GM12878 (cell line): ENCODE measurements at regions not wholly inside any gene's neighbourhood (a gene's known extent, or its start where the extent isn't known, plus 50 kb on each side); places are given as distances from the start of the nearest gene placed in this dataset.

ENCODE experiments used
- ATAC-seq: fragments of 200-7000 bp; cut with Tn5 transposase; 3 replicates; pipeline ENCODE4 v1.9.1; 2020; ENCODE audit warnings: mild to moderate bottlenecking, moderate library complexity
- BruUV-seq: library from RNA; stranded (reverse); fragments of 400-500 nt; replicated peaks from 2 replicates; lab custom pipeline; 2021; lab: Mats Ljungman, UMichigan
- CTCF ChIA-PET: fragments of 300-600 bp; sonication (Branson Sonifier 250); formaldehyde crosslinking; extraction: SDS; loops from one replicate; lab custom pipeline; 2021; ENCODE audit warnings: inconsistent platforms; lab: Yijun Ruan, JAX
- POLR2A ChIA-PET: fragments of 350-600 bp; formaldehyde crosslinking; extraction: SDS; loops from one replicate; lab custom pipeline; 2021; ENCODE audit warnings: inconsistent platforms; lab: Charles Lee
- RAD21 ChIA-PET: fragments of 300-600 bp; sonication (Branson Sonifier 250); formaldehyde crosslinking; loops from one replicate; lab custom pipeline; 2023; ENCODE audit warnings: antibody characterized with exemption; ENCODE audit not compliant: unreplicated experiment; lab: Charles Lee
- SMC1A ChIA-PET: fragments of 300-600 bp; sonication (Branson Sonifier 250); formaldehyde crosslinking; loops from one replicate; lab custom pipeline; 2023; ENCODE audit not compliant: unreplicated experiment, uncharacterized antibody; lab: Charles Lee
- DNase-seq: peaks from one replicate; pipeline ENCODE4 v3.0.0-alpha.2; 2011; ENCODE audit warnings: low read depth, low spot score
- FAIRE-seq: peaks from 3 replicates; lab custom pipeline; 2011; peaks lifted over from hg19 to GRCh38; lab: Jason Lieb, UNC
- H2AFZ ChIP-seq: 2 replicates; pipeline ENCODE4 v1.6.0; 2011; ENCODE audit warnings: low read depth, low read length, control low read depth; ENCODE audit not compliant: control insufficient read depth
- H3K27ac ChIP-seq: 2 replicates; pipeline ENCODE4 v1.5.1; 2011; ENCODE audit warnings: control low read depth; ENCODE audit not compliant: control insufficient read depth, insufficient read depth
- H3K27me3 ChIP-seq, 2 experiments: replicated peaks in 1 of 2; 2 replicates each; pipeline versions ENCODE4 v1.6.0 to v1.6.1; 2011; ENCODE audit warnings: low read length in 1 of 2; ENCODE audit not compliant: control insufficient read depth in 2 of 2, insufficient read depth in 2 of 2
- H3K36me3 ChIP-seq, 2 experiments: 2 replicates each; pipeline ENCODE4 v1.5.1; 2011; ENCODE audit warnings: low read length in 1 of 2; ENCODE audit not compliant: control insufficient read depth in 2 of 2, insufficient read depth in 2 of 2
- H3K4me1 ChIP-seq: 2 replicates; pipeline ENCODE4 v1.6.1; 2011; ENCODE audit warnings: mild to moderate bottlenecking, low read length, moderate library complexity, mixed read lengths; ENCODE audit not compliant: control insufficient read depth, insufficient read depth
- H3K4me2 ChIP-seq: 2 replicates; pipeline ENCODE4 v1.6.0; 2011; ENCODE audit warnings: control low read depth; ENCODE audit not compliant: control insufficient read depth, insufficient read depth
- H3K4me3 ChIP-seq: fragments of 200-600 bp; sonication (generic); 2 replicates; pipeline ENCODE4 v1.5.1; 2016
- H3K79me2 ChIP-seq: 2 replicates; pipeline ENCODE4 v1.6.0; 2011; ENCODE audit warnings: low read length; ENCODE audit not compliant: control insufficient read depth, insufficient read depth
- H3K9ac ChIP-seq: 2 replicates; pipeline ENCODE4 v1.8.0; 2011; ENCODE audit warnings: low read length, control low read depth, mixed read lengths; ENCODE audit not compliant: control insufficient read depth, insufficient read depth
- H3K9me3 ChIP-seq: replicated peaks from 3 replicates; pipeline ENCODE4 v1.5.1; 2011; ENCODE audit warnings: mild to moderate bottlenecking, low read length; ENCODE audit not compliant: control insufficient read depth, insufficient read depth
- H4K20me1 ChIP-seq: 2 replicates; pipeline ENCODE4 v1.6.0; 2011; ENCODE audit not compliant: control insufficient read depth, insufficient read depth
- FOXM1 ChIP-seq: IDR thresholded peaks from 2 replicates; pipeline ENCODE4 v1.6.1; 2012; ENCODE audit warnings: low read depth, mild to moderate bottlenecking, inconsistent platforms, low read length, moderate library complexity
- HDAC2 ChIP-seq: fragments of 200-600 bp; sonication (generic); IDR thresholded peaks from 2 replicates; pipeline ENCODE4 v1.6.1; 2017
- MYC ChIP-seq: IDR thresholded peaks from 2 replicates; pipeline ENCODE4 v1.6.1; 2011; ENCODE audit warnings: mild to moderate bottlenecking, low read length, moderate library complexity, inconsistent platforms; ENCODE audit not compliant: insufficient read depth, insufficient replicate concordance, insufficient read length, severe bottlenecking
- POU2F2 ChIP-seq: IDR thresholded peaks from 3 replicates; pipeline ENCODE4 v1.6.1; 2011; ENCODE audit warnings: low read depth, mild to moderate bottlenecking, low read length, borderline replicate concordance
- RAD21 ChIP-seq: IDR thresholded peaks from 2 replicates; pipeline ENCODE4 v1.6.1; 2011; ENCODE audit warnings: mild to moderate bottlenecking, low read depth, low read length, moderate library complexity; ENCODE audit not compliant: insufficient read depth
- SIN3A ChIP-seq: IDR thresholded peaks from 2 replicates; pipeline ENCODE4 v1.6.1; 2012; ENCODE audit warnings: low read depth, low read length, improper control_type of control experiment
- ZSCAN29 ChIP-seq: fragments of 450-650 bp; IDR thresholded peaks from 2 replicates; pipeline ENCODE4 v1.6.1; 2017; ENCODE audit warnings: mild to moderate bottlenecking, moderate library complexity
- WGBS: methylation state at CpG from one replicate; pipeline ENCODE4 v1.1.6; 2016; ENCODE audit warnings: low lambda C conversion rate; ENCODE audit not compliant: insufficient replicate concordance, insufficient coverage; ENCODE audit errors: missing lambda C conversion rate; 5-methylcytosine and 5-hydroxymethylcytosine counted together
- in situ Hi-C: fragments of 300-500 bp; cut with MboI; formaldehyde crosslinking; loops from 9 replicates; pipeline ENCODE4 v1.14.3; 2018; ENCODE audit warnings: mixed read lengths
- intact Hi-C: fragments of 100-400 bp; cut with micrococcal nuclease; formaldehyde crosslinking; loops from one replicate; pipeline ENCODE4 v1.14.2; 2022; ENCODE audit not compliant: unreplicated experiment

- TF ChIP-seq ZSCAN29 (no peak), RAD21 (no peak), MYC (no peak), POU2F2 (no peak)
Measured at GRCh38 chr18:10121786-10122515, 208.1 kb downstream of the VAPA start (continued).

GRCh38 chr18:10122988-10123950, 209.5 kb downstream of the VAPA start:
- Histone ChIP-seq H3K4me3 (no peak overlapping the region), H3K4me1 (no peaks in the 10 kb centered on the region), H4K20me1 (no peaks in the 10 kb centered on the region), H3K79me2 (no peaks in the 10 kb centered on the region), H3K4me2 (no peak overlapping the region), H3K27me3 (peaks cover 0 to 1% of the 10 kb centered on the region in 2 experiments; a peak in 3 of 4 replicates), H3K9me3 (no peaks in the 10 kb centered on the region), H2AFZ (no peak overlapping the region)
- SMC1A ChIA-PET: no interaction called here
- ATAC-seq: no peak
- in situ Hi-C loops: no loop called here
- RAD21 ChIA-PET: no interaction called here
- no TSS peak for BruUV-seq
- intact Hi-C loops: no loop called here
- WGBS: 27% methylated on average over 19 of the region's 19 CpGs
- no peak for DNase-seq
- POLR2A ChIA-PET: no interaction called here
- no peak for TF ChIP-seq FOXM1
- no peak for TF ChIP-seq SIN3A
- no peak for TF ChIP-seq HDAC2
- TF ChIP-seq, all 136 proteins: peak for 0
- Histone ChIP-seq H3K9ac (no peak overlapping the region), H3K36me3 (no peaks in the 10 kb centered on the region), H3K27ac (no peak overlapping the region)
- no peak for FAIRE-seq
- CTCF ChIA-PET: no interaction called here
